HEK293 (cell line): ENCODE measurements at regions not wholly inside any gene's neighbourhood (a gene's known extent, or its start where the extent isn't known, plus 50 kb on each side); places are given as distances from the start of the nearest gene placed in this dataset.

Source experiments
- EGR2 ChIP-seq: fragments of 450-650 bp; formaldehyde crosslinking; IDR thresholded peaks from 2 replicates; pipeline ENCODE4 v1.5.1; 2016; ENCODE audit warnings: low read depth, missing biosample characterization, missing genetic modification characterization
- KLF9 ChIP-seq: fragments of 450-650 bp; formaldehyde crosslinking; IDR thresholded peaks from 2 replicates; pipeline ENCODE4 v1.5.1; 2016; ENCODE audit warnings: missing biosample characterization, missing genetic modification characterization, low read depth
- MYNN ChIP-seq: fragments of 450-650 bp; formaldehyde crosslinking; IDR thresholded peaks from 2 replicates; pipeline ENCODE4 v1.5.1; 2016; ENCODE audit warnings: missing biosample characterization, missing genetic modification characterization, borderline replicate concordance
- MZF1 ChIP-seq: fragments of 450-650 bp; formaldehyde crosslinking; IDR thresholded peaks from 2 replicates; pipeline ENCODE4 v1.5.1; 2017; ENCODE audit warnings: missing biosample characterization, missing genetic modification characterization, borderline replicate concordance
- TCF7L2 ChIP-seq: IDR thresholded peaks from 2 replicates; pipeline ENCODE4 v1.6.1; 2011; ENCODE audit warnings: low read depth, mild to moderate bottlenecking, inconsistent platforms, low read length, moderate library complexity, borderline replicate concordance
- ZBTB20 ChIP-seq: fragments of 450-650 bp; formaldehyde crosslinking; IDR thresholded peaks from 2 replicates; pipeline ENCODE4 v1.5.1; 2016; ENCODE audit warnings: missing biosample characterization, missing genetic modification characterization
- ZNF214 ChIP-seq: fragments of 450-650 bp; formaldehyde crosslinking; IDR thresholded peaks from 2 replicates; pipeline ENCODE4 v1.5.1; 2017; ENCODE audit warnings: missing biosample characterization, mild to moderate bottlenecking, missing genetic modification characterization, borderline replicate concordance
- ZNF324 ChIP-seq: fragments of 450-650 bp; formaldehyde crosslinking; IDR thresholded peaks from 2 replicates; pipeline ENCODE4 v1.5.1; 2016; ENCODE audit warnings: missing biosample characterization, missing genetic modification characterization
- ZNF335 ChIP-seq: fragments of 450-650 bp; formaldehyde crosslinking; conservative IDR thresholded peaks from 2 replicates; pipeline ENCODE4 v1.5.1; 2016; ENCODE audit warnings: missing biosample characterization, missing genetic modification characterization
- ZNF544 ChIP-seq: fragments of 450-650 bp; formaldehyde crosslinking; IDR thresholded peaks from 2 replicates; pipeline ENCODE4 v1.5.0; 2017; ENCODE audit warnings: missing biosample characterization, missing genetic modification characterization
- ZNF843 ChIP-seq: fragments of 450-650 bp; formaldehyde crosslinking; IDR thresholded peaks from 2 replicates; pipeline ENCODE4 v1.5.1; 2016; ENCODE audit warnings: missing biosample characterization, missing genetic modification characterization
- TF ChIP-seq, protein P1 (sequence below): fragments of 450-650 bp; formaldehyde crosslinking; IDR thresholded peaks from 2 replicates; pipeline ENCODE4 v1.5.1; 2016; ENCODE audit warnings: missing biosample characterization, missing genetic modification characterization
- TF ChIP-seq, protein P2 (sequence below): fragments of 450-650 bp; formaldehyde crosslinking; IDR thresholded peaks from 2 replicates; pipeline ENCODE4 v1.5.1; 2016; ENCODE audit warnings: missing biosample characterization, missing genetic modification characterization

DNA sequence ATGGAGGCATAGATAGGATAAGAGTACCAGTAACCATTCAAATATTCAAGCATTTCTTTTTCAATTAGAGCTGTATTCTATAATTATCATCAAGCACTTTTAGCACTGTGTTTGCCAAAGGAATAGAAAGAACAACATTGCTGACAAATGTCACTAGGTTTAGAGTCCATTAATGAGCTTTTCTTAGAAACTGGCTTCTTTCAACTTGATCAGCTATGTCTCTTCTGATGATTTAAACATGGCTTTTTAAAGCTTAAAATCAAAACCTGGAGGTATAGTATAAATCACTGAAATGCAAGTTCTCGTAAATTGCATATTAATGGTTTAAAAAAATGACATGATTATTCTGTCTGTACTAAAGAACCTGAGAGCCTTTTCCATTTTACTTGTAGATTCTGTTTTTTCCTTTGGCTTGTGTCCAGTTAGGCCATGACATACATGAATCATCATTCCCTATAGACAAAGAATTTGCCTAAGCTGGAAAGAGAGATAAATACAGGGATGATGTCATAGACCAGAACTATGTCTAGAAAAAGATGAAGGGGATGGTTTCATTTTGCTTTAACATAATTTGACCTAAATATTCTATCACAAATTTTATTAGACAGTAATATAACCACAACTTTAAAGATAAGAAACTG, 340.1 kb upstream of the CTSO start:
- TF ChIP-seq TCF7L2 (no peak), MYNN (tag by site-specific recombination) (no peak), EGR2 (tag by site-specific recombination) (no peak), MZF1 (tag by site-specific recombination) (no peak), ZNF544 (tag by site-specific recombination) (no peak), ZNF214 (tag by site-specific recombination) (no peak), ZNF335 (no peak), ZBTB20 (tag by site-specific recombination) (no peak), KLF9 (tag by site-specific recombination) (no peak), ZNF324 (tag by site-specific recombination) (no peak), ZNF843 (tag by site-specific recombination) (no peak)
- TF ChIP-seq, protein P1, sequence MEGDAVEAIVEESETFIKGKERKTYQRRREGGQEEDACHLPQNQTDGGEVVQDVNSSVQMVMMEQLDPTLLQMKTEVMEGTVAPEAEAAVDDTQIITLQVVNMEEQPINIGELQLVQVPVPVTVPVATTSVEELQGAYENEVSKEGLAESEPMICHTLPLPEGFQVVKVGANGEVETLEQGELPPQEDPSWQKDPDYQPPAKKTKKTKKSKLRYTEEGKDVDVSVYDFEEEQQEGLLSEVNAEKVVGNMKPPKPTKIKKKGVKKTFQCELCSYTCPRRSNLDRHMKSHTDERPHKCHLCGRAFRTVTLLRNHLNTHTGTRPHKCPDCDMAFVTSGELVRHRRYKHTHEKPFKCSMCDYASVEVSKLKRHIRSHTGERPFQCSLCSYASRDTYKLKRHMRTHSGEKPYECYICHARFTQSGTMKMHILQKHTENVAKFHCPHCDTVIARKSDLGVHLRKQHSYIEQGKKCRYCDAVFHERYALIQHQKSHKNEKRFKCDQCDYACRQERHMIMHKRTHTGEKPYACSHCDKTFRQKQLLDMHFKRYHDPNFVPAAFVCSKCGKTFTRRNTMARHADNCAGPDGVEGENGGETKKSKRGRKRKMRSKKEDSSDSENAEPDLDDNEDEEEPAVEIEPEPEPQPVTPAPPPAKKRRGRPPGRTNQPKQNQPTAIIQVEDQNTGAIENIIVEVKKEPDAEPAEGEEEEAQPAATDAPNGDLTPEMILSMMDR (tag by site-specific recombination): no peak
- TF ChIP-seq, protein P2, sequence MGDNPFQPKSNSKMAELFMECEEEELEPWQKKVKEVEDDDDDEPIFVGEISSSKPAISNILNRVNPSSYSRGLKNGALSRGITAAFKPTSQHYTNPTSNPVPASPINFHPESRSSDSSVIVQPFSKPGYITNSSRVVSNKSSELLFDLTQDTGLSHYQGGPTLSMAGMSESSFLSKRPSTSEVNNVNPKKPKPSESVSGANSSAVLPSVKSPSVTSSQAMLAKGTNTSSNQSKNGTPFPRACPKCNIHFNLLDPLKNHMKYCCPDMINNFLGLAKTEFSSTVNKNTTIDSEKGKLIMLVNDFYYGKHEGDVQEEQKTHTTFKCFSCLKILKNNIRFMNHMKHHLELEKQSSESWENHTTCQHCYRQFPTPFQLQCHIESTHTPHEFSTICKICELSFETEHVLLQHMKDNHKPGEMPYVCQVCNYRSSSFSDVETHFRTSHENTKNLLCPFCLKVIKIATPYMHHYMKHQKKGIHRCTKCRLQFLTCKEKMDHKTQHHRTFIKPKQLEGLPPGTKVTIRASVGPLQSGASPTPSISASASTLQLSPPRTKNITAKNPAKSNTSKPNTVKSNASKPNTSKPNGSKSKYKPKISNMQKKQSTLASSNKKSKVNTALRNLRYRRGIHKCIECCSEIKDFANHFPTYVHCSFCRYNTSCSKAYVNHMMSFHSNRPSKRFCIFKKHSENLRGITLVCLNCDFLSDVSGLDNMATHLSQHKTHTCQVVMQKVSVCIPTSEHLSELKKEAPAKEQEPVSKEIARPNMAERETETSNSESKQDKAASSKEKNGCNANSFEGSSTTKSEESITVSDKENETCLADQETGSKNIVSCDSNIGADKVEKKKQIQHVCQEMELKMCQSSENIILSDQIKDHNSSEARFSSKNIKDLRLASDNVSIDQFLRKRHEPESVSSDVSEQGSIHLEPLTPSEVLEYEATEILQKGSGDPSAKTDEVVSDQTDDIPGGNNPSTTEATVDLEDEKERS (tag by site-specific recombination): no peak
